Suprapubic skin (tissue), 3 donors: ENCODE measurements at regions not wholly inside any gene's neighbourhood (a gene's known extent, or its start where the extent isn't known, plus 50 kb on each side); places are given as distances from the start of the nearest gene placed in this dataset.

ENCODE experiments used
- POLR2AphosphoS5 ChIP-seq, 3 donors: sonication (generic); formaldehyde crosslinking; IDR thresholded peaks; one replicate each; pipeline ENCODE4 v1.6.1; 2017; ENCODE audit warnings: antibody characterized with exemption in 3 of 3
- TF ChIP-seq, protein P1 (sequence below), 2 donors: fragments of 200-600 bp in 1 of 2; fragments of 450-650 bp in 1 of 2; sonication (generic) in 1 of 2; IDR thresholded peaks; one replicate each; pipeline ENCODE4 v1.5.1; 2016 to 2019; ENCODE audit warnings: antibody characterized with exemption in 2 of 2, mild to moderate bottlenecking in 1 of 2, moderate library complexity in 1 of 2

DNA sequence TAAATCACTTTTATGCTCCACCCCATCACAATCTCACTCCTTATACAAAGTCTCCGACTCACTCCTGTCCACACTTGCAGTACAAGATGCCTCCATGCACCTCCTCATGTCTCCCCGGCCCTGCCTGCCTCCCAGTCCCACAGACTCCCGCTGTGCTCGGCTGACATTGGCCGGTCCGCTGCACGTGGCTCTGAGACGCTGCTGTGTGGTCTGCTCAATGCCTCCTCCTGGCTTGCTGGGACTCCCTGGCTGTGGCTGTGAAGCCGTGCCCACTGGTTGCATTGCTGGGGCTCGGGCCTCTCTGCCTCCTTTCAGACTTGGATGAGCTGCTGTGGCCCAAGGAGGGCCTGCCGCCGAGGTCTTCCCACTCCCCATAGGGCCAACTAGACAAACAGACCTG is 224.0 kb upstream of the B3GAT1 start:
- TF ChIP-seq, protein P1, sequence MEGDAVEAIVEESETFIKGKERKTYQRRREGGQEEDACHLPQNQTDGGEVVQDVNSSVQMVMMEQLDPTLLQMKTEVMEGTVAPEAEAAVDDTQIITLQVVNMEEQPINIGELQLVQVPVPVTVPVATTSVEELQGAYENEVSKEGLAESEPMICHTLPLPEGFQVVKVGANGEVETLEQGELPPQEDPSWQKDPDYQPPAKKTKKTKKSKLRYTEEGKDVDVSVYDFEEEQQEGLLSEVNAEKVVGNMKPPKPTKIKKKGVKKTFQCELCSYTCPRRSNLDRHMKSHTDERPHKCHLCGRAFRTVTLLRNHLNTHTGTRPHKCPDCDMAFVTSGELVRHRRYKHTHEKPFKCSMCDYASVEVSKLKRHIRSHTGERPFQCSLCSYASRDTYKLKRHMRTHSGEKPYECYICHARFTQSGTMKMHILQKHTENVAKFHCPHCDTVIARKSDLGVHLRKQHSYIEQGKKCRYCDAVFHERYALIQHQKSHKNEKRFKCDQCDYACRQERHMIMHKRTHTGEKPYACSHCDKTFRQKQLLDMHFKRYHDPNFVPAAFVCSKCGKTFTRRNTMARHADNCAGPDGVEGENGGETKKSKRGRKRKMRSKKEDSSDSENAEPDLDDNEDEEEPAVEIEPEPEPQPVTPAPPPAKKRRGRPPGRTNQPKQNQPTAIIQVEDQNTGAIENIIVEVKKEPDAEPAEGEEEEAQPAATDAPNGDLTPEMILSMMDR (IDR thresholded peaks at IDR 0.05) = no peak
- TF ChIP-seq POLR2AphosphoS5 (IDR thresholded peaks at IDR 0.05) = no peak
